Daoy (cell line): ENCODE measurements at regions not wholly inside any gene's neighbourhood (a gene's known extent, or its start where the extent isn't known, plus 50 kb on each side); places are given as distances from the start of the nearest gene placed in this dataset.

Experiments used
- DNase-seq: peaks from one replicate; pipeline ENCODE4 v3.0.0-alpha.2; 2015; ENCODE audit warnings: low read depth

- no peak for DNase-seq
Measured at GRCh38 chr13:58048670-58049069, 417.1 kb downstream of the PCDH17 start.

- DNase-seq: no peak
Measured at GRCh38 chr13:58051396-58051795, 419.9 kb downstream of the PCDH17 start.

- DNase-seq: no peak
Measured at GRCh38 chr13:58051807-58052375, 420.3 kb downstream of the PCDH17 start.

GRCh38 chr13:58056426-58056825 is 424.9 kb downstream of the PCDH17 start:
- no peak for DNase-seq

GRCh38 chr13:58059624-58060023 is 428.1 kb downstream of the PCDH17 start:
- DNase-seq: no peak

GRCh38 chr13:58080806-58081205 is 449.3 kb downstream of the PCDH17 start:
- DNase-seq: no peak

GRCh38 chr13:58081301-58081820 is 449.8 kb downstream of the PCDH17 start:
- no peak for DNase-seq

GRCh38 chr13:58083064-58083463 is 451.5 kb downstream of the PCDH17 start:
- DNase-seq: no peak

- no peak for DNase-seq
Measured at GRCh38 chr13:58085274-58085673, 453.7 kb downstream of the PCDH17 start.

- no peak for DNase-seq
Measured at GRCh38 chr13:58085819-58086218, 454.3 kb downstream of the PCDH17 start.

GRCh38 chr13:58087566-58087965 is 456.0 kb downstream of the PCDH17 start:
- no peak for DNase-seq

GRCh38 chr13:58093394-58093793 is 461.9 kb downstream of the PCDH17 start:
- no peak for DNase-seq

- no peak for DNase-seq
Measured at GRCh38 chr13:58097831-58098230, 466.3 kb downstream of the PCDH17 start.

GRCh38 chr13:58119351-58119750 is 487.8 kb downstream of the PCDH17 start:
- no peak for DNase-seq

GRCh38 chr13:58119804-58120203 is 488.3 kb downstream of the PCDH17 start:
- DNase-seq: no peak

- no peak for DNase-seq
Measured at GRCh38 chr13:58126496-58126895, 495.0 kb downstream of the PCDH17 start.

- DNase-seq: no peak
Measured at GRCh38 chr13:58134012-58134411, 502.5 kb downstream of the PCDH17 start.

- DNase-seq: no peak
Measured at GRCh38 chr13:58134525-58134924, 503.0 kb downstream of the PCDH17 start.

- no peak for DNase-seq
Measured at GRCh38 chr13:58142952-58143351, 511.4 kb downstream of the PCDH17 start.

GRCh38 chr13:58144616-58145015 is 513.1 kb downstream of the PCDH17 start:
- DNase-seq: no peak

- no peak for DNase-seq
Measured at GRCh38 chr13:58151452-58151851, 519.9 kb downstream of the PCDH17 start.

- no peak for DNase-seq
Measured at GRCh38 chr13:58160980-58161379, 529.4 kb downstream of the PCDH17 start.

GRCh38 chr13:58165617-58166016 is 534.1 kb downstream of the PCDH17 start:
- DNase-seq: no peak

- DNase-seq: no peak
Measured at GRCh38 chr13:58181111-58181510, 549.6 kb downstream of the PCDH17 start.
